GM23338 (cell line): ENCODE measurements at regions not wholly inside any gene's neighbourhood (a gene's known extent, or its start where the extent isn't known, plus 50 kb on each side); places are given as distances from the start of the nearest gene placed in this dataset.

Experiments used
- ATAC-seq: fragments of 200-7000 bp; cut with Tn5 transposase; 3 replicates; pipeline ENCODE4 v1.9.1; 2020
- DNase-seq: peaks from one replicate; pipeline ENCODE4 v3.0.0-alpha.2; 2015; ENCODE audit warnings: low spot score
- H2AFZ ChIP-seq: fragments of 200-600 bp; sonication (generic); 2 replicates; pipeline ENCODE4 v1.8.0; 2016; ENCODE audit warnings: antibody characterized with exemption, mild to moderate bottlenecking, moderate library complexity
- H3F3A ChIP-seq: fragments of 200-600 bp; sonication (generic); replicated peaks from 2 replicates; pipeline ENCODE4 v1.8.0; 2017; ENCODE audit warnings: antibody characterized with exemption, mixed run types, low read depth
- H3K27ac ChIP-seq: fragments of 200-600 bp; sonication (generic); 2 replicates; pipeline ENCODE4 v1.6.1; 2016; ENCODE audit warnings: low read depth
- H3K27me3 ChIP-seq: fragments of 200-600 bp; sonication (generic); 2 replicates; pipeline ENCODE4 v1.8.0; 2016; ENCODE audit warnings: mild to moderate bottlenecking, mixed run types, moderate library complexity; ENCODE audit not compliant: insufficient read depth
- H3K36me3 ChIP-seq: fragments of 200-600 bp; sonication (generic); 2 replicates; pipeline ENCODE4 v1.8.0; 2016; ENCODE audit warnings: mild to moderate bottlenecking; ENCODE audit not compliant: insufficient read depth
- H3K4me1 ChIP-seq: fragments of 200-600 bp; sonication (generic); 2 replicates; pipeline ENCODE4 v1.8.0; 2016; ENCODE audit warnings: mild to moderate bottlenecking, moderate library complexity; ENCODE audit not compliant: insufficient read depth
- H3K4me2 ChIP-seq: fragments of 200-600 bp; sonication (generic); 2 replicates; pipeline ENCODE4 v1.7.1; 2017; ENCODE audit warnings: mixed run types
- H3K4me3 ChIP-seq: fragments of 200-600 bp; sonication (generic); 2 replicates; pipeline ENCODE4 v1.6.1; 2016; ENCODE audit warnings: mixed run types
- H3K79me2 ChIP-seq: fragments of 200-600 bp; sonication (generic); replicated peaks from 2 replicates; pipeline ENCODE4 v1.8.0; 2017; ENCODE audit warnings: mild to moderate bottlenecking; ENCODE audit not compliant: insufficient read depth
- H3K9me2 ChIP-seq: fragments of 200-600 bp; sonication (generic); 2 replicates; pipeline ENCODE4 v1.8.0; 2017; ENCODE audit not compliant: insufficient read depth
- H4K20me1 ChIP-seq: fragments of 200-600 bp; sonication (generic); replicated peaks from 2 replicates; pipeline ENCODE4 v1.8.0; 2017; ENCODE audit warnings: mild to moderate bottlenecking; ENCODE audit not compliant: insufficient read depth
- H3K27ac Mint-ChIP-seq: 2 replicates; pipeline ENCODE4 v1.8.0; 2020; ENCODE audit warnings: inconsistent platforms, mild to moderate bottlenecking, moderate library complexity, mixed read lengths
- H3K27me3 Mint-ChIP-seq: 3 replicates; pipeline ENCODE4 v1.8.0; 2022; ENCODE audit warnings: low read depth, mild to moderate bottlenecking, moderate library complexity, mixed read lengths, inconsistent platforms; ENCODE audit not compliant: insufficient read depth, poor library complexity
- H3K36me3 Mint-ChIP-seq: 3 replicates; pipeline ENCODE4 v1.8.0; 2021; ENCODE audit warnings: low read depth, mild to moderate bottlenecking, inconsistent platforms, moderate library complexity, mixed read lengths
- H3K4me1 Mint-ChIP-seq: 3 replicates; pipeline ENCODE4 v1.8.0; 2020; ENCODE audit warnings: mild to moderate bottlenecking, inconsistent platforms, mixed read lengths
- H3K4me3 Mint-ChIP-seq: 3 replicates; pipeline ENCODE4 v1.8.0; 2021; ENCODE audit warnings: moderate library complexity, mild to moderate bottlenecking, inconsistent platforms, mixed read lengths
- H3K9me3 Mint-ChIP-seq: 3 replicates; pipeline ENCODE4 v1.8.0; 2020; ENCODE audit warnings: moderate library complexity, mild to moderate bottlenecking, inconsistent platforms, mixed read lengths
- CREB1 ChIP-seq: fragments of 250-450 bp; sonication (Bioruptor Pico); IDR thresholded peaks from 2 replicates; pipeline ENCODE4 v1.5.0; 2020; ENCODE audit warnings: low read depth, mild to moderate bottlenecking, moderate library complexity
- CTCF ChIP-seq, 2 experiments: fragments of 200-600 bp in 1 of 2; sonication (generic) in 1 of 2; conservative IDR thresholded peaks; 2 replicates each; pipeline versions ENCODE4 v1.5.1 to v1.6.1; 2016 to 2017; ENCODE audit warnings: antibody characterized with exemption in 2 of 2, low read depth in 2 of 2, mild to moderate bottlenecking in 2 of 2, moderate library complexity in 1 of 2
- ETS1 ChIP-seq: IDR thresholded peaks from 2 replicates; pipeline ENCODE4 v1.6.1; 2016; ENCODE audit warnings: antibody characterized with exemption
- EZH2 ChIP-seq: fragments of 200-600 bp; sonication (generic); IDR thresholded peaks from one replicate; pipeline ENCODE4 v1.8.0; 2017; ENCODE audit warnings: antibody characterized with exemption, mild to moderate bottlenecking, low read depth; ENCODE audit not compliant: unreplicated experiment
- EZH2phosphoT487 ChIP-seq: fragments of 200-600 bp; sonication (generic); IDR thresholded peaks from one replicate; pipeline ENCODE4 v1.8.1; 2018; ENCODE audit warnings: antibody characterized with exemption; ENCODE audit not compliant: unreplicated experiment
- JUNB ChIP-seq: IDR thresholded peaks from one replicate; pipeline ENCODE4 v1.6.1; 2016; ENCODE audit warnings: antibody characterized with exemption; ENCODE audit not compliant: unreplicated experiment
- NANOG ChIP-seq: IDR thresholded peaks from 2 replicates; pipeline ENCODE4 v1.6.1; 2016; ENCODE audit warnings: antibody characterized with exemption, borderline replicate concordance
- POLR2AphosphoS5 ChIP-seq: IDR thresholded peaks from 2 replicates; pipeline ENCODE4 v1.6.1; 2016; ENCODE audit warnings: antibody characterized with exemption, low read depth
- REST ChIP-seq: IDR thresholded peaks from one replicate; pipeline ENCODE4 v1.6.1; 2018; ENCODE audit warnings: antibody characterized with exemption; ENCODE audit not compliant: unreplicated experiment
- STAT1 ChIP-seq: IDR thresholded peaks from one replicate; pipeline ENCODE4 v1.6.1; 2016; ENCODE audit warnings: antibody characterized with exemption; ENCODE audit not compliant: unreplicated experiment
- ZNF114 ChIP-seq: fragments of 250-450 bp; sonication (Bioruptor Pico); IDR thresholded peaks from 2 replicates; pipeline ENCODE4 v1.5.0; 2020; ENCODE audit warnings: mild to moderate bottlenecking, moderate library complexity
- ZNF331 ChIP-seq: fragments of 250-450 bp; sonication (Bioruptor Pico); IDR thresholded peaks from 2 replicates; pipeline ENCODE4 v1.5.0; 2020; ENCODE audit warnings: low read depth, mild to moderate bottlenecking, moderate library complexity

- Histone ChIP-seq H3K36me3 (no peaks in the 10 kb centered on the region), H3K9me2 (0 out of 2 replicates have a peak, but pooled peaks cover 2% of the 10 kb centered on the region), H3K4me2 (no peak overlapping the region), H3K27ac (no peak overlapping the region), H3K4me3 (no peak overlapping the region), H3K79me2 (no peaks in the 10 kb centered on the region), H3K27me3 (no peaks in the 10 kb centered on the region), H4K20me1 (no peaks in the 10 kb centered on the region), H3F3A (no peaks in the 10 kb centered on the region), H2AFZ (peak overlapping the region; percentile 10; the same call in 1 of the 2 replicates), H3K4me1 (peaks cover 13% of the 10 kb centered on the region)
- Mint-ChIP-seq H3K4me3 (no peak overlapping the region), H3K4me1 (peaks cover 14% of the 10 kb centered on the region), H3K27ac (no peak overlapping the region), H3K9me3 (peaks cover 12% of the 10 kb centered on the region; the same call in 2 of the 3 replicates), H3K36me3 (peaks cover 4% of the 10 kb centered on the region; the same call in 2 of the 3 replicates), H3K27me3 (peaks cover 2% of the 10 kb centered on the region)
- no peak for TF ChIP-seq CREB1 (CRISPR knock-in tag)
- TF ChIP-seq EZH2: no peak
- TF ChIP-seq ZNF331 (CRISPR knock-in tag): no peak
- TF ChIP-seq ZNF114 (CRISPR knock-in tag): no peak
- TF ChIP-seq STAT1: no peak
- DNase-seq (no peak), ATAC-seq (no peak)
These were observed 213.2 kb downstream of the KDR start for GRCh38 chr4:54912155-54912554.

- Histone ChIP-seq H3K4me1 (peaks cover 13% of the 10 kb centered on the region), H3K4me3 (no peak overlapping the region), H3K79me2 (no peaks in the 10 kb centered on the region), H3K4me2 (no peak overlapping the region), H2AFZ (no peak overlapping the region), H3K27me3 (no peaks in the 10 kb centered on the region), H3F3A (no peaks in the 10 kb centered on the region), H3K9me2 (peaks cover 2% of the 10 kb centered on the region; the same call in 1 of the 2 replicates), H3K36me3 (no peaks in the 10 kb centered on the region), H3K27ac (no peak overlapping the region), H4K20me1 (no peaks in the 10 kb centered on the region)
- Mint-ChIP-seq H3K27ac (no peak overlapping the region), H3K4me3 (no peak overlapping the region), H3K4me1 (peaks cover 14% of the 10 kb centered on the region), H3K36me3 (peaks cover 4% of the 10 kb centered on the region; the same call in 2 of the 3 replicates), H3K9me3 (peaks cover 12% of the 10 kb centered on the region; the same call in 2 of the 3 replicates), H3K27me3 (peaks cover 2% of the 10 kb centered on the region)
- DNase-seq (no peak), ATAC-seq (no peak)
- TF ChIP-seq STAT1: no peak
- no peak for TF ChIP-seq EZH2phosphoT487
- TF ChIP-seq NANOG: no peak
- TF ChIP-seq POLR2AphosphoS5: no peak
- no peak for TF ChIP-seq EZH2
- no peak for TF ChIP-seq ZNF331 (CRISPR knock-in tag)
These were observed 215.4 kb downstream of the KDR start for GRCh38 chr4:54909961-54910360.

- no peak overlapping the region for H2AFZ ChIP-seq
- no peak overlapping the region for H3K27ac ChIP-seq
- H3K27me3 Mint-ChIP-seq: peaks cover 2% of the 10 kb centered on the region
- H3K4me3 Mint-ChIP-seq: no peak overlapping the region
- no peak overlapping the region for H3K4me2 ChIP-seq
- H3K9me2 ChIP-seq: peaks cover 2% of the 10 kb centered on the region; the same call in 1 of the 2 replicates
- no peaks in the 10 kb centered on the region for H3K79me2 ChIP-seq
- H3K36me3 ChIP-seq: no peaks in the 10 kb centered on the region
- no peak overlapping the region for H3K27ac Mint-ChIP-seq
- no peaks in the 10 kb centered on the region for H4K20me1 ChIP-seq
- no peak for DNase-seq
- H3K4me3 ChIP-seq: no peak overlapping the region
- H3K4me1 ChIP-seq: peaks cover 13% of the 10 kb centered on the region
- H3K9me3 Mint-ChIP-seq: peaks cover 12% of the 10 kb centered on the region; the same call in 2 of the 3 replicates
- H3K36me3 Mint-ChIP-seq: peaks cover 4% of the 10 kb centered on the region; the same call in 2 of the 3 replicates
- ATAC-seq: no peak
- peaks cover 14% of the 10 kb centered on the region for H3K4me1 Mint-ChIP-seq
- no peaks in the 10 kb centered on the region for H3K27me3 ChIP-seq
- H3F3A ChIP-seq: no peaks in the 10 kb centered on the region
- TF ChIP-seq CTCF (conservative IDR thresholded peaks at IDR 0.05; ENCODE audit: low read depth in 2 of 2): no peak
- no peak for TF ChIP-seq EZH2
- TF ChIP-seq STAT1: no peak
- TF ChIP-seq ETS1: no peak
- TF ChIP-seq ZNF114 (CRISPR knock-in tag): no peak
- TF ChIP-seq JUNB: no peak
- no peak for TF ChIP-seq REST
- TF ChIP-seq ZNF331 (CRISPR knock-in tag): no peak
These were observed 216.6 kb downstream of the KDR start for GRCh38 chr4:54908763-54909162.
